ENCODE measurements at regions not wholly inside any gene's neighbourhood (a gene's known extent, or its start where the extent isn't known, plus 50 kb on each side); places are given as distances from the start of the nearest gene placed in this dataset.

GRCh38 chr10:81367132-81367531 is 507.9 kb upstream of the NRG3 start:
- TF ChIP-seq, protein P1, sequence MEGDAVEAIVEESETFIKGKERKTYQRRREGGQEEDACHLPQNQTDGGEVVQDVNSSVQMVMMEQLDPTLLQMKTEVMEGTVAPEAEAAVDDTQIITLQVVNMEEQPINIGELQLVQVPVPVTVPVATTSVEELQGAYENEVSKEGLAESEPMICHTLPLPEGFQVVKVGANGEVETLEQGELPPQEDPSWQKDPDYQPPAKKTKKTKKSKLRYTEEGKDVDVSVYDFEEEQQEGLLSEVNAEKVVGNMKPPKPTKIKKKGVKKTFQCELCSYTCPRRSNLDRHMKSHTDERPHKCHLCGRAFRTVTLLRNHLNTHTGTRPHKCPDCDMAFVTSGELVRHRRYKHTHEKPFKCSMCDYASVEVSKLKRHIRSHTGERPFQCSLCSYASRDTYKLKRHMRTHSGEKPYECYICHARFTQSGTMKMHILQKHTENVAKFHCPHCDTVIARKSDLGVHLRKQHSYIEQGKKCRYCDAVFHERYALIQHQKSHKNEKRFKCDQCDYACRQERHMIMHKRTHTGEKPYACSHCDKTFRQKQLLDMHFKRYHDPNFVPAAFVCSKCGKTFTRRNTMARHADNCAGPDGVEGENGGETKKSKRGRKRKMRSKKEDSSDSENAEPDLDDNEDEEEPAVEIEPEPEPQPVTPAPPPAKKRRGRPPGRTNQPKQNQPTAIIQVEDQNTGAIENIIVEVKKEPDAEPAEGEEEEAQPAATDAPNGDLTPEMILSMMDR (IDR thresholded peaks at IDR 0.05), result no peak
- no peak for TF ChIP-seq POLR2A (IDR thresholded peaks at IDR 0.05)

Measured in lower leg skin (tissue), 3 donors.